NB4 (cell line): ENCODE measurements at regions not wholly inside any gene's neighbourhood (a gene's known extent, or its start where the extent isn't known, plus 50 kb on each side); places are given as distances from the start of the nearest gene placed in this dataset.
"Not testable (repeated sequence)": the region's sequence is repeated elsewhere in the genome, so short reads cannot be mapped to it uniquely, and the experiment has no call there.

Experiments
- DNase-seq: peaks from one replicate; pipeline ENCODE4 v3.0.0; 2010; ENCODE audit warnings: low read depth
- H3K4me3 ChIP-seq: one replicate; pipeline ENCODE4 v1.5.1; 2011; ENCODE audit warnings: mild to moderate bottlenecking, low read depth, low read length, moderate library complexity
- MYC ChIP-seq: IDR thresholded peaks from 2 replicates; pipeline ENCODE4 v1.6.1; 2011; ENCODE audit warnings: low read depth, low read length
- POLR2A ChIP-seq: IDR thresholded peaks from 2 replicates; pipeline ENCODE4 v1.6.1; 2011; ENCODE audit warnings: mild to moderate bottlenecking; ENCODE audit not compliant: insufficient read length; ENCODE audit errors: extremely low read depth
- TF ChIP-seq, protein P1 (sequence below): IDR thresholded peaks from 2 replicates; pipeline ENCODE4 v1.6.1; 2011; ENCODE audit warnings: low read depth, low read length
- TF ChIP-seq, protein P2 (sequence below): IDR thresholded peaks from one replicate; pipeline ENCODE4 v1.5.1; 2012; ENCODE audit warnings: low read depth, low read length

DNA sequence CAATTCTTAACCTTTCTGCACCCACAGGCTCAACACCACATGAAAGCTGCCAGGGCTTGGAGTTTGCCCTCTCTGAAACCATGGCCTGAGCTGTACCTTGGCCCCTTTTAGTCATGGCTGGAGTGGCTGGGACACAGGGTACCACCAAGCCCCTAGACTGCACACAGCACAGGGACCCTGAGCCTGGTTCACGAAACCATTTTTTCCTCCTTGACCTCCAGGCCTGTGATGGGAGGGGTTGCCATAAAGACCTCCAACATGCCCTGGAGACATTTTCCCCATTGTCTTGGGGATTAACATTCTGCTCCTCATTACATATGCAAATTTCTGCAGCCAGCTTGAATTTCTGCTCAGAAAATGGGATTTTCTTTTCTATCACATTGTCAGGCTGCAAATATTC, 113.4 kb downstream of the XPNPEP1 start:
- DNase-seq, H3K4me3 ChIP-seq: not testable (repeated sequence)

DNA sequence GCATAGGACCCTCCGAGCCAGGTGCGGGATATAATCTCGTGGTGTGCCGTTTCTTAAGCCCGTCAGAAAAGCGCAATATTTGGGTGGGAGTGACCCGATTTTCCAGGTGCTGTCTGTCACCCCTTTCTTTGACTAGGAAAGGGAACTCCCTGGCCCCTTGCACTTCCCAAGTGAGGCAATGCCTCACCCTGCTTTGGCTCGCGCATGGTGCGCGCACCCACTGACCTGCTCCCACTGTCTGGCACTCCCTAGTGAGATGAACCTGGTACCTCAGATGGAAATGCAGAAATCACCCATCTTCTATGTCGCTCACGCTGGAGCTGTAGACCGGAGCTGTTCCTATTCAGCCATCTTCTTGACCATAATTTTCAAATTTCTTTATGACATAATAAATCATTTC, 122.1 kb downstream of the XPNPEP1 start:
- not testable (repeated sequence) for H3K4me3 ChIP-seq, DNase-seq

DNA sequence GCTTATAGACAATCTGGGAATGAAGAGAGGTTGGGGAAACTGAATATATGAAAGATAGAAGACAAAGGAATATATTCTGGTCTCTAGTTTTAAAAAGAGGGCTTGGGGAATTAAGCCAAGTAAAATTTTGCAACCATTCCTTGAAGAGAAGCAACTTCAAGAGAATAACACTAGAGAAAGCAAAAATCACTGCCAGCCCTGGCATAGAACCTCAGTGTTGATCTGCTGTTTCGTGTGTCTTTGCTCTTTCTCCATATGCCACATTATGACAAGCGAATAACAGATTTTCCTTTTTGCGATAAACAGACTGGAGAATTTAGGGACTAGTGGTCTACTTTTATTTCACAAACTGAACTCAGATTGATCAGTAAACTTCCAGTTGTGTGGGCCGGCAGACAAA, 132.7 kb downstream of the XPNPEP1 start:
- TF ChIP-seq POLR2A (no peak), MYC (no peak)
- TF ChIP-seq, protein P1, sequence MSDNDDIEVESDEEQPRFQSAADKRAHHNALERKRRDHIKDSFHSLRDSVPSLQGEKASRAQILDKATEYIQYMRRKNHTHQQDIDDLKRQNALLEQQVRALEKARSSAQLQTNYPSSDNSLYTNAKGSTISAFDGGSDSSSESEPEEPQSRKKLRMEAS = no peak
- H3K4me3 ChIP-seq = no peak overlapping the region
- no peak for DNase-seq

DNA sequence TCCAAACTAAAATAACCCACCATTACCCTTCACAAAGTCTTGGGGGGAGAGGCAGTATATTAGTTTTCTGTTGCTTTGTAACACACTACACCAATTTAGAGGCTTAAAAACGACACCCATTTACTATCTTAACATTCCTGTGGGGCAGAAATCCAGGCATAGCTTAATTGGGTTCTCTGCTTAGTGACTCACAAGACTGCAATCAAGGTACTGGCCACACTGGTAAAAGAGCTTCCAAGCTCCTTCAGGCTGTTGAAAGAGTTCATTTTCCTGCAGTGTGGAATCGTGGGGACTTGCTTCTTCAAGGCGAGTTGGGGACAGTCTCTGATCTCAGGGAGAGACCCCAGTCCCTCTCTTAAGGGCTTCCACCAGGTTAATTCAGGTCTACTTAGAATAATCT, 139.1 kb downstream of the XPNPEP1 start:
- H3K4me3 ChIP-seq = no peak overlapping the region
- no peak for DNase-seq
- TF ChIP-seq MYC (no peak), POLR2A (no peak)
- TF ChIP-seq, protein P1 = no peak
- TF ChIP-seq, protein P2, sequence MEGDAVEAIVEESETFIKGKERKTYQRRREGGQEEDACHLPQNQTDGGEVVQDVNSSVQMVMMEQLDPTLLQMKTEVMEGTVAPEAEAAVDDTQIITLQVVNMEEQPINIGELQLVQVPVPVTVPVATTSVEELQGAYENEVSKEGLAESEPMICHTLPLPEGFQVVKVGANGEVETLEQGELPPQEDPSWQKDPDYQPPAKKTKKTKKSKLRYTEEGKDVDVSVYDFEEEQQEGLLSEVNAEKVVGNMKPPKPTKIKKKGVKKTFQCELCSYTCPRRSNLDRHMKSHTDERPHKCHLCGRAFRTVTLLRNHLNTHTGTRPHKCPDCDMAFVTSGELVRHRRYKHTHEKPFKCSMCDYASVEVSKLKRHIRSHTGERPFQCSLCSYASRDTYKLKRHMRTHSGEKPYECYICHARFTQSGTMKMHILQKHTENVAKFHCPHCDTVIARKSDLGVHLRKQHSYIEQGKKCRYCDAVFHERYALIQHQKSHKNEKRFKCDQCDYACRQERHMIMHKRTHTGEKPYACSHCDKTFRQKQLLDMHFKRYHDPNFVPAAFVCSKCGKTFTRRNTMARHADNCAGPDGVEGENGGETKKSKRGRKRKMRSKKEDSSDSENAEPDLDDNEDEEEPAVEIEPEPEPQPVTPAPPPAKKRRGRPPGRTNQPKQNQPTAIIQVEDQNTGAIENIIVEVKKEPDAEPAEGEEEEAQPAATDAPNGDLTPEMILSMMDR = no peak

DNA sequence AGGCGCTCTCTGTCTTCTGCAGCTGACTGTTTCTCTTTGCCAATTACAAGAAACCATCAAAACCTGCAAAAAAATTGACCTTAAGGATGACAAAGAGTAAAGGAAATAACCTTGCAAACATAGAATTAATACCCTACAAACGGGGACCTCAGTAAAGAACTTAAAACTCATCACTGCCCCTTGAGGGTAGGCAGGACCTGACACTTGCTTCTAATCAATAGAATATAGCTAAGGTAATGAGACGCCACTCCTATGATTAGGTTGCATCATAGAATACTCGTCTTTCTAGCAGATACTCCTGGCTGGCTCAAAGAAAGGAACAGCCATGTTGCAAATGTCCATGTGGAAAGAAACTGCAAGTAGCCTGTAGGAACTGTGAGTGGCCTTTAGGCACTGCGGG, 140.0 kb downstream of the XPNPEP1 start:
- no peak for DNase-seq
- no peak overlapping the region for H3K4me3 ChIP-seq
- TF ChIP-seq POLR2A = no peak
- TF ChIP-seq, protein P1 = no peak

DNA sequence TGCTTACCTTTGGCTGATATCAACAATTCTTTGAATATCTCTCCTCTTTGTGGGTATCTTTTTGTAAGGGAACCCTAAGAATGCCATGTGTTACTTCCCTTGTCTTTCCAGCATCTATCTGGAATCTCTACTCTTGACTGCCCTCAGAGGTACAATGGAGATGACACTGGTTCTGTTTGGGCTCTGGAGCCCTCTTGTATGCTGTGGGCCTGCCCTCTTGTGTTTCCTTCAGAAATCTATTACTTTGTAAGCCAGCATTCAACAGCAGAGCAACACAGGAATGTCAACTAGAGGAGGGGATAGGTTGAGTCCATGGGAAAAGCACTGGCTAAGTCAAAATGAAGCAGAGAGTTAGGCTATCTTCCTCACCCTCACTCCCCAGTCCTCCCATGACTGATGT, 142.3 kb downstream of the XPNPEP1 start:
- H3K4me3 ChIP-seq = no peak overlapping the region
- TF ChIP-seq, protein P2 = no peak
- no peak for TF ChIP-seq MYC
- TF ChIP-seq, protein P1 = no peak
- TF ChIP-seq POLR2A = no peak
- DNase-seq = no peak

DNA sequence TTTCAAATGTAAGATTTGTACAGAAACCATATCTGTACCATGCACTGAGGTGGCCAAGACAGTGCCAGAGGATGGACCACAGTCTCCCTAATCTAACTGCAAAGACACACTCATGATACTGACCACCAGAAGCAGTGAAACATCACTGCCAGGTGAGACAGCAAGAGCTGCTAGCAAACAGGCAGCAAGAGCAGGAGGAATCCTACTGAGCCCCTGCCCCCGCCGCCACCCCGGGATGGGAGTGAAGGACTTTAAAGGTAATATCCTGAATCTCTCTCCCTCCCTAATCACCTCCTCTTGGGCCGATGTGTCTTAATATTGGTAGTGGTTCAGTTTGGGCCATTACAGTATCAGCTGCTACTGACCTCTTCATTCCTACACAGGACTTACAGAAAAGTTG, 144.3 kb downstream of the XPNPEP1 start:
- no peak overlapping the region for H3K4me3 ChIP-seq
- TF ChIP-seq POLR2A = no peak
- TF ChIP-seq, protein P1 = no peak
- no peak for TF ChIP-seq MYC
- no peak for DNase-seq

DNA sequence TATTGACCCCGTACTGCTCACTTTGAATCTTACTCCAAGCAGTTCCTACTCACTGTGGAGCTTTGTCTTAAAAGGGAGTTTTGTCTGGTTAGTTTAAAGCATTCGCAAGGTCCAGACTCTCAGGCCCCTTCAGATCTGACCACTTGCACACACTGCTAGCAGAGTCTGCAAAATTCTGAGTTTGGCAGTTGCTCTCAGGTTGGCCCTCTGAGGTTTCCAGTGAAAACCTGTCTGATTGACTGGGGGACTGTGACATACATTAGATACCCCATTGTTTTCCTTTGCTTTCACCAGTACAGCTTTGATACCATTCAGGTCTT, 149.2 kb downstream of the XPNPEP1 start:
- H3K4me3 ChIP-seq = no peak overlapping the region
- TF ChIP-seq, protein P1 = no peak
- TF ChIP-seq, protein P2 = no peak
- TF ChIP-seq MYC = no peak
- no peak for TF ChIP-seq POLR2A
- no peak for DNase-seq
